Retinal pigment epithelial cell (primary cell): ENCODE measurements at regions not wholly inside any gene's neighbourhood (a gene's known extent, or its start where the extent isn't known, plus 50 kb on each side); places are given as distances from the start of the nearest gene placed in this dataset.

Experiments
- DNase-seq: peaks from one replicate; pipeline ENCODE4 v3.0.0-alpha.2; 2010; ENCODE audit warnings: low read depth
- H3K4me3 ChIP-seq: 2 replicates; pipeline ENCODE4 v1.5.1; 2011; ENCODE audit warnings: mild to moderate bottlenecking, low read length, control low read depth, moderate library complexity
- TF ChIP-seq, protein P1 (sequence below): conservative IDR thresholded peaks from 2 replicates; pipeline ENCODE4 v1.5.1; 2011; ENCODE audit warnings: low read depth, low read length, control low read depth, inconsistent platforms

DNA sequence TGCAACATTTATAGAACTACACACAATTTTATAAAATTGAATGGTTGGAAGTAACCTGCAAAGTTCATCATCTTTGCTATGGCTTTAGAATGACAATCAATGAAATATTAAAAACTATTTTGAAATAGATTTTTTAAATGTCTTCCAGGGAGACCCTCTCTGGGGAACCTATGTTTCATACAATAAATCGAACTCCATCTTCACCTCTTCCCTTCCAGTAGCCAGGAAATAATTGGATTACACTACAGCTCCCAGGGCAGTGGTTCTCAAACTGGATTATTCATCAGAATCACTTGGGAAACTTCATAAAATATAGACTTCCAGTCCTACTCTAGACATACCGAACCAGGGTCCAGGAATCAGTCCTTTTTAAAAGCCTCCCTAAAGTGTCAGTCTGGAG lies 328.4 kb downstream of the DUSP6 start:
- H3K4me3 ChIP-seq = no peak overlapping the region
- TF ChIP-seq, protein P1, sequence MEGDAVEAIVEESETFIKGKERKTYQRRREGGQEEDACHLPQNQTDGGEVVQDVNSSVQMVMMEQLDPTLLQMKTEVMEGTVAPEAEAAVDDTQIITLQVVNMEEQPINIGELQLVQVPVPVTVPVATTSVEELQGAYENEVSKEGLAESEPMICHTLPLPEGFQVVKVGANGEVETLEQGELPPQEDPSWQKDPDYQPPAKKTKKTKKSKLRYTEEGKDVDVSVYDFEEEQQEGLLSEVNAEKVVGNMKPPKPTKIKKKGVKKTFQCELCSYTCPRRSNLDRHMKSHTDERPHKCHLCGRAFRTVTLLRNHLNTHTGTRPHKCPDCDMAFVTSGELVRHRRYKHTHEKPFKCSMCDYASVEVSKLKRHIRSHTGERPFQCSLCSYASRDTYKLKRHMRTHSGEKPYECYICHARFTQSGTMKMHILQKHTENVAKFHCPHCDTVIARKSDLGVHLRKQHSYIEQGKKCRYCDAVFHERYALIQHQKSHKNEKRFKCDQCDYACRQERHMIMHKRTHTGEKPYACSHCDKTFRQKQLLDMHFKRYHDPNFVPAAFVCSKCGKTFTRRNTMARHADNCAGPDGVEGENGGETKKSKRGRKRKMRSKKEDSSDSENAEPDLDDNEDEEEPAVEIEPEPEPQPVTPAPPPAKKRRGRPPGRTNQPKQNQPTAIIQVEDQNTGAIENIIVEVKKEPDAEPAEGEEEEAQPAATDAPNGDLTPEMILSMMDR = no peak
- no peak for DNase-seq

DNA sequence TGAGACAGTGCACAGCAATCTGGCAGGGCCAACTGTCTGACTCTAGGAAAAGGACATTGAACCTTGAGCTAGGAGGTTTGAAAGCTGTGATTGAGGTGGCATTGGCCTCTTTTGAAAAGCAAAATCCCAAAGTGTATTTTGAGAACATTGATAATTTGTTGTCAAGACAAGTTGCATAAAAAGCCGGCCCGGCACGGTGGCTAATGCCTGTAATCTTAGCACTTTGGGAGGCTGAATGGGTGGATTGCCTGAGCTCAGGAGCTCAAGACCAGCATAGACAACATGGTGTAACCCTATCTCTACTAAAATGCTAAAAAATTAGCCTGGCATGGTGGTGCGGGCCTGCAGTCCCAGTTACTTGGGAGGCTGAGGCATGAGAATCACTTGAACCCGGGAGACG lies 331.6 kb downstream of the DUSP6 start:
- no peak overlapping the region for H3K4me3 ChIP-seq
- no peak for DNase-seq
- TF ChIP-seq, protein P1 = no peak

- TF ChIP-seq, protein P1 = no peak
- no peak for DNase-seq
- H3K4me3 ChIP-seq = no peak overlapping the region
Observed at GRCh38 chr12:89020121-89020480, 332.2 kb downstream of the DUSP6 start.

GRCh38 chr12:89019439-89020120 lies 332.7 kb downstream of the DUSP6 start:
- TF ChIP-seq, protein P1 = peak; percentile 89
- H3K4me3 ChIP-seq = peak overlapping the region; percentile 50
- DNase-seq = peak; percentile 49

GRCh38 chr12:89016970-89017778 lies 335.1 kb downstream of the DUSP6 start:
- TF ChIP-seq, protein P1 = peak; percentile 74
- DNase-seq = peak; percentile 31
- H3K4me3 ChIP-seq = no peak overlapping the region

DNA sequence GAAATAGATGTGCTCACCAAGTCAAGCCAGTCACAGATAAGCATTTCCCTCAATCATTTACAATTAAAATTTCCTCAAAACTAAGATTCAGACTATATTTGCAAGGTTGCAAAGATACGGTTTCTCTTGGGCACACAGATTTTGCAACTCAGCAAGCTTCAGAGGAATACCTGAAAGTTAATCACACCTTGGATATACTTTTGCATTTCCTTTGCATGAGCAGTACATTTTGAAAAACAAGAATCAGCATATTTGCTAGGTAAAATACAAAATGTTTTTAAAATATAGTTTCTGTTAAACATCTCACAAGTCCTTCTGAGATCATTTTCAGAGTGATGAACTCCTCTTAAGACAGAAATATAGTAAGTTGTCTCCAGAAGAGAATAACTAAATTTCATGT lies 336.9 kb downstream of the DUSP6 start:
- TF ChIP-seq, protein P1 = no peak
- no peak for DNase-seq
- no peak overlapping the region for H3K4me3 ChIP-seq

- TF ChIP-seq, protein P1 = no peak
- H3K4me3 ChIP-seq = no peak overlapping the region
- DNase-seq = no peak
Observed at GRCh38 chr12:88998421-88998820, 353.9 kb downstream of the DUSP6 start.
